HG03045 (cell line): ENCODE measurements at regions not wholly inside any gene's neighbourhood (a gene's known extent, or its start where the extent isn't known, plus 50 kb on each side); places are given as distances from the start of the nearest gene placed in this dataset.

ENCODE experiments used
- ATAC-seq: cut with Tn5 transposase; IDR thresholded peaks from one replicate; pipeline ENCODE4 v1.9.1; 2021; ENCODE audit warnings: mild to moderate bottlenecking, moderate library complexity; ENCODE audit not compliant: unreplicated experiment

DNA sequence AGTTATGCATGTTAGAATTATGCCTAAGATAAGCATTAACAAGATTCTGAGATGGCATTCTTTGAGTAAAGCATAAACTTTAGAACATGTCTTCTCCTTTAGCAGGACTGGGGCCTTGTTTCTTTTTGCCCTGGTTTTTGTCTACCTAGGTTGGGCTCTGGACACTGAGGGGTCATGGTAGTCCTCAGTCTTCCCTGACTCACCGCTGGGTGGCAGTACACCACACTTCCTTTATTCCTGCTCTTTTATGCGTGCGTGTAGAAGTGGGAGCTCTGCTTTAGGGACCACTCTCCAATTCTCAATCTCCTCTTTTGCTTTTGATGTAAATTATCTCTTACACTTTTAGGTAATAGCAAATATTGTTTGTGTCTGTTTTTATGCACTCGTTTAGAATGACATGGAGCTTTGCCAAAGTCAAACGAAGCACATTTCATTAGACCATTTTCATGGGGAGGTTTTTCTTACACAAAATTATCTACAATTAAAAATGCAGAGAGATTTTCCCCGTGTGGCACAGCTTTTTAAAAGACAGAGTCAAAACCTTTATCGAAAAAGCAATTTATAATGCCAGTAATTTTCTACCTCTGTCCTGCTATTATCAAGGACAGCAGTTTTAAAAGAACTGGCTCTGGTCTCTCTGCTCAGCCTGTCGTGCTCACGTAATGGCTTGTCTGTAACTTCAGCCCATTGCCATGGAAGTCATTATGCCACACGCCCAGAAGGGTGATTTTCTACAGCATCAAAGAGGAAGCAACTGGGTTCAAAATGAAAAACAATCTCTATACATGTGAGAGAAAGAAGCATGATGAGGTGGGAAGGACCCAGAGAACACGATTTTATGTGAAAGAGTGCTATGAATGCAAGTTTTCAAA lies 413.9 kb downstream of the COG6 start:
- no peak for ATAC-seq

- ATAC-seq = no peak
Observed at GRCh38 chr13:40070357-40070756, 414.9 kb downstream of the COG6 start.

GRCh38 chr13:40072663-40073120 lies 417.2 kb downstream of the COG6 start:
- ATAC-seq = no peak

GRCh38 chr13:40074338-40074737 lies 418.9 kb downstream of the COG6 start:
- ATAC-seq = no peak

DNA sequence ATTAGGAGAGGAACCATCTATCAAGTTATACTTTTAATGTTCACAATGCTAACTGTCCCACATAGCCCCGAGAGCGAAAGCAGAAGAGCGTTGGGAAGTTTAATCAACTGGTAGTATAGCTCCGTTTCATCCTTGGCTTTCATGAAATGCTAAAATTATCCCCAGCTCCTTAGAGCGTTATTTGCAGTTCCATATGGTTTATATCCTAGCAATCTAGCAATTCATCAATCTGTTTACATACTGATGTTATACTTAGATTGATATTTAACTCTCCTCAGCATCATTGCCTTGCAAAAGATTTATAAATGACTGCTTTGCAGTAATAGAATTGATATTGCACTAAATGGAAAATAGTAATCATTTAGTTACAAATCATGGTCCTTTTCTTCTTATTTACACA lies 419.8 kb downstream of the COG6 start:
- no peak for ATAC-seq

GRCh38 chr13:40076765-40077362 lies 421.4 kb downstream of the COG6 start:
- ATAC-seq = no peak

DNA sequence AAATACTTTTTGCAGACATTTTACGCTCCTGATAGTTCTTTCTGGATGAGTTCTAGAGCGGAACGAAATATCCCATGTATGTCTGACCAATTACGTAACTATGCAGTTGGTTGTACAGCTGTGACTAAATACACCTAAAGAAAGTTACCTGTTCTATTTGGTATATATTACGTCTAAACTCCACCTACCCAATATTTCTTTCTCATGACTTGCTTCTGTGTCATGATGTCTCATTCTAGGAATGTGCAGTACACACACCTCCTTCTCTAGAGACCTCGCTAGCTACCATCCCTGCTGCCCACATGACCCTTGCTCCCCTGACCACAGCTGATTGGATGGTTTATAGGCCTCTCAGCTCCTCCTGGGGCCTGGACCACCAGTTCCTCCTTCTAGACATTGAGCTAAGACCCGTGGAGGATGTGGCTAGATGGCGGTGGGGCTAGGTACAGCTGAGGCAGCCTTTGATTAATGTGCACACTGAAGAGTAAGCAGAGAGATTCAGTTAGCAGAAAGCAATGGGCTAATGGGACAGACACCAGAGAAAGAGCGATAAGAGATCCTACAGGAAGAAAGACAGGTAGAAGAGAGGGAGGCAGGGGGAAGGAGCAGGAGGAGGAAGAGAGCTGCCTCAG lies 422.1 kb downstream of the COG6 start:
- ATAC-seq = no peak

DNA sequence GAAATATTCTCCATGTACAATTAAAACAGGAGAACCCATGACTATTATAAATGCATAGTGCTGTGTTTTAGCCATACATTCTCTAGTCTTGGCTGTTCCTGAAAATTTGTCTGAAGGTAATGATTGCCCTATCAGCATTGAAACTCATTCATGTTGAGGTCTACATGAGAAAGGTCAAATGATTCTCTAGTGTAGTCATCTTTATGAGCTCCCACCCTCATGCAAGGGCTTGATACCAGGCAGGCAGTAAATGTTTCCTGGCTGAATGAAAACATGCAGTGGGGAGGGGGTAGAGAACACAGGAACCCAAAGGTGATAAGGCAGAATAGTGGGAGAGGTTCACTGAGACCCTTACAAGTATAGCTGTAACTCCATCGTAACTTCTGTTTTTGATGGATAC lies 424.3 kb downstream of the COG6 start:
- no peak for ATAC-seq

DNA sequence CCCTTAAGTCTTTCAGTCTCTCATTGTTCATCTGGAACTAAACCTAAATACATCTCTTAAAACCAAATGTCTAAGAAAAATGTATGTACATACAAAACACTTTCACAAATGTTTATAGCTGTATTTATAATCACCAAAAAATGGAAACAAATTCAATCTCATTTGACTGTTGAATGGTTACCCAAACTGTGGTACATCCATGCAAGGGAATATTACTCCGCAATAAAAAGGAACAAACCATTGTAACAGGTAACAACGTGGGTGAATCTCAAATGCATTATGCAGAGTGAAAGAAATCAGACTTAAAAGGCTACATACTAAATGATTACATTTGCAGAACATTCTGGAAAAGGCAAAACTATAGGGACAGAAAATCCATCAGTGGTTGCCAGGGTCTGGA lies 425.2 kb downstream of the COG6 start:
- no peak for ATAC-seq

DNA sequence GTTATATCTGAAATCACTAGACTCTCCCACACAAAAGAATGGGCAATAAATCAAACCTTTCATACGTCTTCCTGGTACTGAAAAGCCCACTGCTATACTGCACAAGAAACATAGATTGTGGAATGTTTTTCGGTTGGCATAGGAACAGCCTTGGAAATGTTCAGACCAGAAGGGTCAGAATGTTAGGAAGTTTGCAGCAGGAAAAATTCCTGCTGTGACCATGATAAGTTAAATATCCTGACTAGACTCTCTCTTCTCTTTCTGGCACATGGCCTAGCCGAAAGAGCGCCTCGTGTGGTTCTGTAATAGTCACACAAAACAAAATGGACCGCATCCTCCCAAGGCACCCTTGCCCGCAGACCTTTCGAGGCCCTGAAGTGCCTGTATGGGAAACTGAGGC lies 427.2 kb downstream of the COG6 start:
- no peak for ATAC-seq

GRCh38 chr13:40083841-40084240 lies 428.4 kb downstream of the COG6 start:
- ATAC-seq = no peak

GRCh38 chr13:40084934-40085333 lies 429.5 kb downstream of the COG6 start:
- no peak for ATAC-seq

DNA sequence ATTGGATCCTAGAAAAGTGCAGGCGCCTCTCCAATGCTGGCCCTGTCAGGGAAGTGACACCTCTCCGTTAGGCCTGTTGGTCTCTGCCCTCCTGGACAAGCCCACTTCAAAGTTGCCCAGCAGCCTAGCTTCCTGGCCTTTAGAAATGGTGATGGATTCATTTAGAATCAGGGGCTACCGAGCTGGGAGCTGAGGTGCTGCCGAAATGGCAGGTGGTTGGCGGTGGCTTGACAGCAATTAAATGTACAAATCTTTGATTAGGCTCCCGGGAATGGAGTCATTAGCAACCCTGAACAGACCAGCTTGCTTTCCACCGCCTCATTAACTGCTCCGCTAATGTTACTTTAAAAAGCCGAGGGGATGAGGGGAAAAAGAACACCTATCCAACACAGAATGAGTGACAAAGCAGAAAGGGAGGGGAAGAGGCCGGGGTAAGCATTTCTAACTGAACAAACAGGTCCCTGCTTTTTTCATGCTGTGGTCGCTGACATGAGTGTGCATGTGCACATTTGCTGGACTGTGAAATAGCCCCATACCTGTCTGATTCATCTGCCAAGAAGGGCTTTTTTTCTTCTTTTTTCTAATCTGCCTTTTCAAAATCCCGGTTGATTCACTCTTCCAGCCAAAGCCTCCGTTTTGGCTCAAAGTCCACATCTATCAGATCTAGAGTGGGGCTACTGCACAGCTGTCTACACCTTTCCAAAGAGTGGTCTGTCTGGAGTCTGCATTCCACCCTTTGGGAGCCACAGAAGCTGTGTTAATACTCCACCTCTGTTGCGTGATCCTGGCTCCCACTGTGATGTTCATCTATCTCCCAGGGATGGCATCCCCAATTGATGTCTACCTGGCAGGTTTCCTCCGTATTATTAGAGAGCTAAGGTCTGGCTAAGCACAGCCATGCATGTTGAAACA lies 431.9 kb downstream of the COG6 start:
- ATAC-seq = no peak

DNA sequence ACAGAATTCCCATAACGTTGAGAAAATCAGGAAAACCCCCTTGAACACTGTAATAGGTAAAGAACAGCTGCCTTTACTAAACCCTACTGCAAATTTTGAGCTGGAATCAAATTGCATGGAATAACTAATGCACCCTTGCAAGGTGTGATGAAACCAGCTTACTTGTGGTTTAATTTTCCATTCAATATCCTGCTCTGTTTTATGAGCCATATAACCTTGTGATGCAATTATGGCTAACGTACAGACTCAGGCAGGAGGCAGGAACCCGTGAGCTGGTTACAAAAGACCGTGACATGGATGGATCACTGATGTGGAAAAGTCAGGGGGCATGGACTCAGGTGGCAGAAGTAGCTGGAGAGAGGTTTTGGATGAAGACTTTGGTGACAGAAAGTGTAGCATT lies 438.6 kb downstream of the COG6 start:
- no peak for ATAC-seq

- ATAC-seq = no peak
Observed at GRCh38 chr13:40095695-40096356, 440.4 kb downstream of the COG6 start.

GRCh38 chr13:40096357-40096901 lies 441.0 kb downstream of the COG6 start:
- no peak for ATAC-seq

GRCh38 chr13:40098246-40098645 lies 442.8 kb downstream of the COG6 start:
- ATAC-seq = no peak

- peak; percentile 55 for ATAC-seq
Observed at GRCh38 chr13:40101708-40102359, 446.4 kb downstream of the COG6 start.

GRCh38 chr13:40102360-40102727 lies 446.9 kb downstream of the COG6 start:
- no peak for ATAC-seq

GRCh38 chr13:40102854-40103253 lies 447.4 kb downstream of the COG6 start:
- no peak for ATAC-seq
